DMS79 treated with DMSO at 0.1 percent for 48 hours (cell line): ENCODE measurements at regions not wholly inside any gene's neighbourhood (a gene's known extent, or its start where the extent isn't known, plus 50 kb on each side); places are given as distances from the start of the nearest gene placed in this dataset.

Experiments used
- DNase-seq: peaks from one replicate; lab custom pipeline; 2025; lab: John Stamatoyannopoulos, UW

GRCh38 chr4:189377569-189377968 lies 563.1 kb upstream of the FRG1 start:
- DNase-seq: no peak

GRCh38 chr4:189385098-189385497 lies 555.6 kb upstream of the FRG1 start:
- DNase-seq: no peak

DNA sequence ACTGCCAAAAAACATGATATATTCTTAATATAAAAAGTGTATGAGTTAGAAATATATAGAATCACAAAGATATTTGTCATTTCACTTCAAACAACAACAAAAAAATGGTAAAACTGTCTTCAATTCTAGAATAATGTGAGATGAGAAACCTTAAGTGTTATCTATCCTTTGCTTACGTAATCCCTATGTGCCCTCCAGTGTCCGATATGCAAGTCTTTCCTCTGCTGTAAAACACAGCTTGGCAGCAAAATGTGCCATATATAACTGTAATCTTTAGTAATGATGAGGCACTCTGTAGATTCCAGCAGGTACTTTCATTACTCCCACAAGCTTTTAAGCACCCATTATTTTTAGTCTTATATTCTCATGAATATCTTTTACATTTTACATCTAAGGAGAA lies 555.1 kb upstream of the FRG1 start:
- no peak for DNase-seq

GRCh38 chr4:189396435-189396834 lies 544.2 kb upstream of the FRG1 start:
- no peak for DNase-seq

- no peak for DNase-seq
Observed at GRCh38 chr4:189404271-189404670, 536.4 kb upstream of the FRG1 start.

DNA sequence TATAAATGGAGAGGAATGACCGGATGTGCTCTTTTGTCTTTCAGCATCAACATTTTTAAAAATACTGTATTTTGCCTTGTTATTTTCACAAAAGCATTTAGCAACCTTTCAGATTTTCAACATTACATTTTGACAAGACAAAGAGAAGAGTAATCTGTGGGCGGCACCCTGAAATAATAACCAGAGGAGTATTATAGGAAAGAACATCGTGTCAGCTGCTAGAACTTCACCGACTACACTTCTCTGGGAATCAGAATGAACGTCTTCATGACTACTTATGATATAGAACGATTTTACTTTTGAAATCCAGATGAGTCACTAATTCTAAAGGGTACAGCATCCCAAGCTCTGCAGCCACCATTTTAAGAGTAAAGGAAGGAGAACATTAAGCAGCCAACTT lies 531.5 kb upstream of the FRG1 start:
- DNase-seq: no peak

- no peak for DNase-seq
Observed at GRCh38 chr4:189414021-189414420, 526.7 kb upstream of the FRG1 start.

GRCh38 chr4:189420572-189420971 lies 520.1 kb upstream of the FRG1 start:
- no peak for DNase-seq

GRCh38 chr4:189436207-189436606 lies 504.5 kb upstream of the FRG1 start:
- DNase-seq: no peak

- DNase-seq: no peak
Observed at GRCh38 chr4:189440716-189441115, 500.0 kb upstream of the FRG1 start.

DNA sequence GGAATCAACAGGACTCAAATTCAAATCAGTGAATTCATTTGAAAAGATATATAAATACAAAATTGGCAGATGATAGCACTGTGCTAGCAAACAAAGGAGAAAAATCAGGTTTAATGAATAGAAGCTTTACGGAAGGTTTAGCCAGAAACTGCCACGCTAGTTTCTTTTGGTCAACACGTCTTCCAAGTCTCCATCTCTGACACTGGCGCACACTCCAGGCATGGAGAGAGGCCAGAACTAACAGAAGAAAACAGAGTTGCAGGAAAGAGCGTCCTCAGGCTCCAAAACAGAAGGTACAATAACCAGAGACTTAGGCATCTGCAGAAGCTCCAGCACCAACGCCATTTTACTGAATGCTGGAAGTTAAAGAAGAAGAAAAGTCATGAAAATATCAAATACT lies 497.3 kb upstream of the FRG1 start:
- DNase-seq: no peak

DNA sequence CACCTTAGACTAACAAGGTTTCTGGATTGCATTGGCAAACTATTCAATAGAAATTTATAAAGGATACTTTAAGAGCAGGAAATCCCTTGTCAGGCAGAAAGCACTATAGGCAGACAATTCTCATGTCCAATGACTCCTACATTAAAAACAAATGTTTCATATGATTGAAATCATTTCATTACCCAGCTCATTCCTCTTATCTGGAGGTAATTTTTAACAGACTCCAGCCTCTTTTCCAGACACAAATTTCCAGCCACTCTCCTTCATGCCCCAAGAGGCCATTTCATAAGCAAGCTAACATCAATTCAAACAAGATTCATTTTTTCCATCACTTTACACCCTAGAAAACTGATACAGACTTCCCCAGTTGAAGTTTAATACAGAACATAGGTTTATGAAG lies 495.1 kb upstream of the FRG1 start:
- no peak for DNase-seq

DNA sequence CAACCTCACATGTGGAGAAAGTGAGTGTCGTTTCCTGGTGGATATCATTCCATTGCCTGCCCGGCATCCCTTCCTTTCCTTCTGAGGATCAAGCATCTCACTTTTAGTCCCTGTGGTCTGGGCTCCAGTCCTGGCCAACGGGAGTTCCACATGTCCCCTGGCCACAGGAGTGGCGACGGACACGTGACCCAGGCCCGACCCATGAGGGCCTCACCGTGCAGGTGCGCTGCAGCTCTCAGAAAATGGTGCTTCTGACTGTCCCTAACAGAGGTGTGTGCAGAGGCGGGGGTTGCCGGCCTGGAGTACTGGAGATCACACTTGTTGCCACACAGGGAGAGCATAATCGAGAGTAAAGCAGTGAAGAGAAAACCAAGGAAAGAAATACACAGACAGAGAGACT lies 476.9 kb upstream of the FRG1 start:
- no peak for DNase-seq

- DNase-seq: no peak
Observed at GRCh38 chr4:189494407-189494806, 446.3 kb upstream of the FRG1 start.

GRCh38 chr4:189497516-189497915 lies 443.2 kb upstream of the FRG1 start:
- DNase-seq: no peak

- DNase-seq: no peak
Observed at GRCh38 chr4:189497996-189498395, 442.7 kb upstream of the FRG1 start.

- DNase-seq: no peak
Observed at GRCh38 chr4:189498457-189498856, 442.2 kb upstream of the FRG1 start.

GRCh38 chr4:189499696-189500095 lies 441.0 kb upstream of the FRG1 start:
- no peak for DNase-seq

- DNase-seq: no peak
Observed at GRCh38 chr4:189500970-189501369, 439.7 kb upstream of the FRG1 start.

GRCh38 chr4:189502841-189503435 lies 437.7 kb upstream of the FRG1 start:
- no peak for DNase-seq

- DNase-seq: no peak
Observed at GRCh38 chr4:189504220-189504619, 436.5 kb upstream of the FRG1 start.

- DNase-seq: no peak
Observed at GRCh38 chr4:189505380-189505779, 435.3 kb upstream of the FRG1 start.

- DNase-seq: no peak
Observed at GRCh38 chr4:189506080-189506479, 434.6 kb upstream of the FRG1 start.

DNA sequence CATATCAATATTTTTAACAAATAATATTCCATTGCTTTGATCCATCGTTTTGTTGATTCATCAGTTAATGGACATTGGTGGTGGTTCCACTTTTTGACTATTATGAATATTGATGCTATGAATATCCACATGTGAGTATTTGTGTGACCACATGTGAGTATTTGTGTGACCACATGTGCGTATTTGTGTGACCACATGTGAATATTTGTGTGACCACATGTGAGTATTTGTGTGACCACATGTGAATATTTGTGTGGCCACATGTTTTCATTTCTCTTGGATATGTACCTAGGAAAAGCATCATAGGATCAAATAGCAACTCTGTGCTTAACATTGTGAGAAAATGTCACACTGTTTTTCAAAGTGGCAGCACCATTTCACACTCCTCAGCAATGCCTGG lies 433.6 kb upstream of the FRG1 start:
- no peak for DNase-seq

GRCh38 chr4:189510601-189511000 lies 430.1 kb upstream of the FRG1 start:
- no peak for DNase-seq
